Neural cell (in vitro differentiated cells): ENCODE measurements at regions not wholly inside any gene's neighbourhood (a gene's known extent, or its start where the extent isn't known, plus 50 kb on each side); places are given as distances from the start of the nearest gene placed in this dataset.

ENCODE experiments used
- H2AFZ ChIP-seq: fragments of 200-600, 300-800 bp; sonication (generic), shearing (Covaris generic); 2 replicates; pipeline ENCODE4 v1.6.0; 2014; ENCODE audit warnings: low read depth, mild to moderate bottlenecking, antibody characterized with exemption, low read length, moderate library complexity
- H3F3A ChIP-seq: fragments of 200-600 bp; shearing (Covaris generic); 2 replicates; pipeline ENCODE4 v1.6.1; 2016; ENCODE audit warnings: mild to moderate bottlenecking, moderate library complexity, mixed read lengths, antibody characterized with exemption, low read length; ENCODE audit not compliant: insufficient read depth, poor library complexity, severe bottlenecking
- H3K27ac ChIP-seq: fragments of 200-600, 300-800 bp; sonication (generic), shearing (Covaris generic); 2 replicates; pipeline ENCODE4 v1.5.1; 2014; ENCODE audit warnings: mild to moderate bottlenecking, low read length, moderate library complexity
- H3K27me3 ChIP-seq: fragments of 300-800, 200-600 bp; sonication (generic), shearing (Covaris generic); 2 replicates; pipeline ENCODE4 v1.6.0; 2014; ENCODE audit warnings: mild to moderate bottlenecking, low read depth, low read length, moderate library complexity; ENCODE audit not compliant: insufficient read depth
- H3K36me3 ChIP-seq: fragments of 300-800, 200-600 bp; sonication (generic), shearing (Covaris generic); 2 replicates; pipeline ENCODE4 v1.5.1; 2014; ENCODE audit warnings: mild to moderate bottlenecking, antibody characterized with exemption, low read length, moderate library complexity; ENCODE audit not compliant: insufficient read depth
- H3K4me2 ChIP-seq: fragments of 300-800, 200-600 bp; sonication (generic), shearing (Covaris generic); 2 replicates; pipeline ENCODE4 v1.6.0; 2014; ENCODE audit warnings: mild to moderate bottlenecking, low read length
- H3K4me3 ChIP-seq: fragments of 300-800, 200-600 bp; sonication (generic), shearing (Covaris generic); 2 replicates; pipeline ENCODE4 v1.5.1; 2014; ENCODE audit warnings: mild to moderate bottlenecking, low read length, moderate library complexity
- H3K79me2 ChIP-seq: fragments of 200-600 bp; shearing (Covaris generic); replicated peaks from 2 replicates; pipeline ENCODE4 v1.6.0; 2014; ENCODE audit warnings: mild to moderate bottlenecking, low read length, moderate library complexity; ENCODE audit not compliant: insufficient read depth
- H3K9ac ChIP-seq: fragments of 300-800, 200-600 bp; sonication (generic), shearing (Covaris generic); 2 replicates; pipeline ENCODE4 v1.6.1; 2016; ENCODE audit warnings: mild to moderate bottlenecking, low read length, mixed read lengths
- H3K9me2 ChIP-seq: fragments of 200-600 bp; shearing (Covaris generic); 2 replicates; pipeline ENCODE4 v1.6.1; 2016; ENCODE audit warnings: mild to moderate bottlenecking, low read length, mixed read lengths; ENCODE audit not compliant: insufficient read depth
- H3K9me3 ChIP-seq: fragments of 200-600, 300-800 bp; sonication (generic), shearing (Covaris generic); 2 replicates; pipeline ENCODE4 v1.6.1; 2016; ENCODE audit warnings: mild to moderate bottlenecking, mixed run types, low read length, moderate library complexity, mixed read lengths
- H4K20me1 ChIP-seq: fragments of 200-600 bp; shearing (Covaris generic); 2 replicates; pipeline ENCODE4 v1.6.1; 2016; ENCODE audit warnings: mild to moderate bottlenecking, mixed run types; ENCODE audit not compliant: insufficient read depth
- EZH2 ChIP-seq: fragments of 200-600, 300-800 bp; shearing (Covaris generic), sonication (generic); IDR thresholded peaks from 2 replicates; pipeline ENCODE4 v1.6.1; 2014; ENCODE audit warnings: antibody characterized with exemption, low read length, borderline replicate concordance, mild to moderate bottlenecking; ENCODE audit not compliant: insufficient read depth, poor library complexity, severe bottlenecking
- MXI1 ChIP-seq: fragments of 450-650 bp; conservative IDR thresholded peaks from 2 replicates; pipeline ENCODE4 v1.6.1; 2014; ENCODE audit warnings: antibody characterized with exemption, mild to moderate bottlenecking; ENCODE audit not compliant: poor library complexity, severe bottlenecking
- POLR2AphosphoS5 ChIP-seq: IDR thresholded peaks from 2 replicates; pipeline ENCODE4 v1.6.1; 2012
- RAD21 ChIP-seq: fragments of 450-650 bp; conservative IDR thresholded peaks from 2 replicates; pipeline ENCODE4 v1.6.1; 2014; ENCODE audit warnings: antibody characterized with exemption, mild to moderate bottlenecking, moderate library complexity
- SMC3 ChIP-seq: fragments of 450-650 bp; conservative IDR thresholded peaks from 2 replicates; pipeline ENCODE4 v1.6.1; 2014; ENCODE audit warnings: antibody characterized with exemption, mild to moderate bottlenecking, moderate library complexity; ENCODE audit not compliant: poor library complexity
- TAF1 ChIP-seq: IDR thresholded peaks from 2 replicates; pipeline ENCODE4 v1.6.1; 2012; ENCODE audit warnings: low read depth
- TF ChIP-seq, protein P1 (sequence below): IDR thresholded peaks from 2 replicates; pipeline ENCODE4 v1.6.1; 2012; ENCODE audit warnings: borderline replicate concordance

DNA sequence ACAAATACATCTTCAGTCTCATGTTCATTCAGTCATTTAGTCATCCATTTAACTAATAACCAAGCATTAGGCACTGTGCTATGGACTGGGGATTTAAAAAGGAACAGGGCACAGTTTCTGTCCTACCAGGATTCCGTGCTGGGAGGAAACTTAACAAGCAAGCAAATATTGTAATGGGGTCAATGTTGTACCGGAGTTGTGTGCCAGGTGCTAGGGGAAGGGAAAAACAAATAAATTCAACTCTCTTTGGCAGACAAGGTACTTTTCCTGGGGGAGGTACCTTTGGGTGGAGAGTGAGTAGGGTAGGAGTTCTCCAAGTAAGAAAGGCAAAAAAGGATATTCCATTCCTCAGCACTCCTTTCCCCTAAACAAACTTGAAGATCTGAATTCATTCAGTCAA lies 90.3 kb downstream of the OLIG3 start:
- H3K4me2 ChIP-seq: no peak overlapping the region
- no peak overlapping the region for H3K4me3 ChIP-seq
- H3K36me3 ChIP-seq: no peaks in the 10 kb centered on the region
- no peak overlapping the region for H3K9ac ChIP-seq
- H4K20me1 ChIP-seq: no peaks in the 10 kb centered on the region
- no peak overlapping the region for H2AFZ ChIP-seq
- no peaks in the 10 kb centered on the region for H3K27me3 ChIP-seq
- no peaks in the 10 kb centered on the region for H3K9me3 ChIP-seq
- H3K9me2 ChIP-seq: no peaks in the 10 kb centered on the region
- TF ChIP-seq MXI1: no peak
- TF ChIP-seq EZH2: no peak
- no peak for TF ChIP-seq POLR2AphosphoS5
- TF ChIP-seq, protein P1, sequence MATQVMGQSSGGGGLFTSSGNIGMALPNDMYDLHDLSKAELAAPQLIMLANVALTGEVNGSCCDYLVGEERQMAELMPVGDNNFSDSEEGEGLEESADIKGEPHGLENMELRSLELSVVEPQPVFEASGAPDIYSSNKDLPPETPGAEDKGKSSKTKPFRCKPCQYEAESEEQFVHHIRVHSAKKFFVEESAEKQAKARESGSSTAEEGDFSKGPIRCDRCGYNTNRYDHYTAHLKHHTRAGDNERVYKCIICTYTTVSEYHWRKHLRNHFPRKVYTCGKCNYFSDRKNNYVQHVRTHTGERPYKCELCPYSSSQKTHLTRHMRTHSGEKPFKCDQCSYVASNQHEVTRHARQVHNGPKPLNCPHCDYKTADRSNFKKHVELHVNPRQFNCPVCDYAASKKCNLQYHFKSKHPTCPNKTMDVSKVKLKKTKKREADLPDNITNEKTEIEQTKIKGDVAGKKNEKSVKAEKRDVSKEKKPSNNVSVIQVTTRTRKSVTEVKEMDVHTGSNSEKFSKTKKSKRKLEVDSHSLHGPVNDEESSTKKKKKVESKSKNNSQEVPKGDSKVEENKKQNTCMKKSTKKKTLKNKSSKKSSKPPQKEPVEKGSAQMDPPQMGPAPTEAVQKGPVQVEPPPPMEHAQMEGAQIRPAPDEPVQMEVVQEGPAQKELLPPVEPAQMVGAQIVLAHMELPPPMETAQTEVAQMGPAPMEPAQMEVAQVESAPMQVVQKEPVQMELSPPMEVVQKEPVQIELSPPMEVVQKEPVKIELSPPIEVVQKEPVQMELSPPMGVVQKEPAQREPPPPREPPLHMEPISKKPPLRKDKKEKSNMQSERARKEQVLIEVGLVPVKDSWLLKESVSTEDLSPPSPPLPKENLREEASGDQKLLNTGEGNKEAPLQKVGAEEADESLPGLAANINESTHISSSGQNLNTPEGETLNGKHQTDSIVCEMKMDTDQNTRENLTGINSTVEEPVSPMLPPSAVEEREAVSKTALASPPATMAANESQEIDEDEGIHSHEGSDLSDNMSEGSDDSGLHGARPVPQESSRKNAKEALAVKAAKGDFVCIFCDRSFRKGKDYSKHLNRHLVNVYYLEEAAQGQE: no peak
- TF ChIP-seq TAF1: no peak
- no peaks in the 10 kb centered on the region for H3F3A ChIP-seq
- H3K79me2 ChIP-seq: no peaks in the 10 kb centered on the region
- no peak overlapping the region for H3K27ac ChIP-seq

DNA sequence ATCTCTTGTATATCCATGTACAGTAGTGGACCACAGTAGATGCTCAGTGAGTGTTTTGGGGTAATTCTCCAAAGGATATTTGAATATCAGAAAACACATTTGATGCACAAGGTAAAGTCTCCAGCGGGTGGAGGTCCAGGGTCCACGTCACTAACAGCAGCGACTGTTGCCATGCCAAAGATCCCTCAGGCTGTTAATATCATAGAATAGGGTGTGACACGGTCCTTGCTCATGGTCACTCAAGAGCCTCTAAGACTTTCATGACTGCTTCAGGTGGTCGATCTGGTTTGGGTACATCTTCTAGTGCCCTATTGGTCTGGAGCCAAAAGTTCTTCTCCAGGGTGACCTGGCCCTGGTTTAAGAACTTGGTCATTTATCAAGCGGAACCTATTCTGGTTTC lies 90.8 kb downstream of the OLIG3 start:
- H3K4me3 ChIP-seq: no peak overlapping the region
- H3K36me3 ChIP-seq: no peaks in the 10 kb centered on the region
- TF ChIP-seq, protein P1: no peak
- TF ChIP-seq TAF1 (no peak), SMC3 (no peak)
- H2AFZ ChIP-seq: no peak overlapping the region
- H3K9ac ChIP-seq: no peak overlapping the region
- H3K9me2 ChIP-seq: no peaks in the 10 kb centered on the region
- no peaks in the 10 kb centered on the region for H4K20me1 ChIP-seq
- no peaks in the 10 kb centered on the region for H3F3A ChIP-seq
- no peaks in the 10 kb centered on the region for H3K27me3 ChIP-seq
- H3K79me2 ChIP-seq: no peaks in the 10 kb centered on the region
- no peaks in the 10 kb centered on the region for H3K9me3 ChIP-seq
- H3K4me2 ChIP-seq: no peak overlapping the region
- no peak overlapping the region for H3K27ac ChIP-seq

DNA sequence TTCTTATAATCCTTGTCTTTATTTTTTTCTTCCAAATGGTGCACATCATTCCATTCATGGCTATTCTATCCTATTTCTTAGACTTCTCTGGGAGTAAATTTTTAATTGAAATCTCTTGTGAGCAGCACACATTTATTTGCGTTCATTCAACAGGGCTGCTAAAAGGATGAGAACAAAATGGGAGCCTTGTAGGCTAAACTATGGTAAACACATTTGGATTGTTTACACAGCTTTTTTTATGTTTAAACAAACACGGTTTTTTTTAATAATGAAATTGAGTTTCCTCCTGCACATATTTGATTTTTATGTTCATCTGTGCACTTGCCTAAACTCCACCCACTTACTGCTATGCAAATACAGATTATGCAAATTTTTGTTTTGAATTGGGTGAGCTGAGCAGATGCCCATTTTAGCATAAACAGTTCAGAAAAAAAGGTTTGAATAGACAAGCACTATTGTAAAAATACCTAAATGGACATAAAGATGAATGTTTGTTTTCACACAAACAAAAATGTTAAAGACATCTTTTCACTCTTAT lies 92.0 kb downstream of the OLIG3 start:
- H3K4me3 ChIP-seq: no peak overlapping the region

More for the DNA sequence above, 92.0 kb downstream of the OLIG3 start:
- Histone ChIP-seq H2AFZ (no peak overlapping the region), H4K20me1 (no peaks in the 10 kb centered on the region), H3K9me2 (no peaks in the 10 kb centered on the region), H3K27ac (no peak overlapping the region), H3K79me2 (no peaks in the 10 kb centered on the region), H3F3A (no peaks in the 10 kb centered on the region), H3K9ac (no peak overlapping the region), H3K4me2 (no peak overlapping the region), H3K9me3 (no peaks in the 10 kb centered on the region), H3K27me3 (no peaks in the 10 kb centered on the region), H3K36me3 (no peaks in the 10 kb centered on the region)
- TF ChIP-seq SMC3: no peak
- no peak for TF ChIP-seq RAD21
